Right ventricle myocardium superior (tissue), 1 donor: ENCODE measurements at regions not wholly inside any gene's neighbourhood (a gene's known extent, or its start where the extent isn't known, plus 50 kb on each side); places are given as distances from the start of the nearest gene placed in this dataset.

Source experiments
- ATAC-seq: fragments of 200-7000 bp; cut with Tn5 transposase; one replicate; pipeline ENCODE4 v1.9.1; 2020; ENCODE audit warnings: mild to moderate bottlenecking; ENCODE audit not compliant: poor library complexity
- DNase-seq: peaks from one replicate; pipeline ENCODE4 v3.0.0-alpha.2; 2020
- intact Hi-C: fragments of 100-400 bp; cut with DNase I; formaldehyde crosslinking; loops from one replicate; pipeline ENCODE4 v1.11.2; 2022
- donor health status: DM: no; HTN: yes; CAD: no; lungs with severe emphysema.

DNA sequence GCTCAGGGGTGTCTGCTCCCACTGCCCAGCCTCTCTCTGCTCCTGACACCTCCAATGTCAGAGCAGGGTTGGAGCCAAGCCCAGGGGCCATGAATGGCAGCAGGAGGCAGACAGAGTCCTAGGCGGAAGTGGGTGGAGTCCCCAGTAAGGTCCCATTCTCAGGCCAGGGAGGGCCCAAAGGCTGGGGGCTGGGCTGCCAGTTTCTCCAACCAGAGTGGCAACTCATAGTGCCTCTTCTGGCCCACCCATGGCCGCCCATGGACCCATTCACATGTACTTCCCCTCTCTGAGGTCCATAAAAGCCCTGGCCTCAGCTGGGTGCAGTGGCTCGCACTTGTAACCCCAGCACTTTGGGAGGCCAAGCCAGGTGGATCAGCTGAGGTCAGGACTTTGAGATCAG is 261.8 kb upstream of the TNC start:
- intact Hi-C loops = no loop called here
- ATAC-seq = no peak
- DNase-seq = peak; percentile 36

DNA sequence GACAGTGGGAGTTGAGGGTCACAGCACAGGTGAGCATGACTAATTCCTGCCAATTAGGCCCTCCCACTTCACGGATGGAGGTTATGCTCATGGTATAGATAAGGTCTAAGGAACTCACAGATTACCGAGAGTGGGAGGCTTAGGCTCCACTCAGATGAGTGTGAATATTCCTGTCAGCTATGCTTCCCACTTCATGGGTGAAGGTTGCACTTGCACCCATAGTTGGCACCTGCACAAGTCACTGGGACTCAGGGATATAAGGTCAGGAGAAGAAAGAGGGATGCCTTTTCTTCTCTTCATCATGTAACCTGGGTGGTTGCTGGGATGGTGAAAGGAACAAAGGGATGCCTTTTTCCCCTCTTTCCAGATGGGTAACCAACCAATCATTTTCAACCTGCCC is 264.9 kb upstream of the TNC start:
- intact Hi-C loops = no loop called here
- ATAC-seq = no peak
- DNase-seq = no peak

DNA sequence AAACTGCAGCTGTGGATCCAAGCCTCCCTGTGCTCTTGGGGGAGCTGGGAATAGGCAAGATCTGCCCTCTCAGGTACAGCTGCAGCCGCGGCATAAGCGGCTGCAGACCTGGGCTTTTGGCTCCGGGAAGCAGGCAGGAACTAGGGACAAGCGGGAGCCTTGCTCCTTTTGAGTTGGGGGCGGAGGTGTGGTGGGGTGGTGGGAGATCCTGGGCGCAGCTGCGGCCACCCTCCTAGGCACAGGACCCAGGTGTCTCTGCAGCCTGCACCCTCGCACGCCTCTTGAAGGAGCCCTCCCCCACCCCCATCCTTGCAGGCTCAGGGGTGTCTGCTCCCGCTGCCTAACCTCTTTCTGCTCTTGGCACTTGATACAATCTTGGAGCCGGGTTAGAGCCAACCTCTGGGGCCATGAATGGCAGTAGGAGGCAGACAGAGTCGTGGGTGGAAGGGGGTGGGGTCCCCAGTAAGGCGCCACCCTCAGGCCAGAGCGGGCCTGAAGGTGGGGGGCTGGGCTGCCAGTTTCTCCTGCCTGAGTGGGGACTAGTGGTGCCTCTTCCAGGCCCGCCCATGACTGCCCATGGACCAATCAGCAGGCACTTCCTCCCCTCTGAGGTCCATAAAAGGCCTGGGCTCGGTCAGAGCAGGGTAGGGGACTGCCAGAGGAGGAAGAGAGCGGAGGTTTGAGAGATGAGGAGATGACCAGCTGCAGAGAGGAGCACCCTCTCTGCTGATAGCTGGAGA is 267.6 kb upstream of the TNC start:
- ATAC-seq (no peak), DNase-seq (no peak)
- intact Hi-C loops = no loop called here

- ATAC-seq (no peak), DNase-seq (no peak)
- intact Hi-C loops = no loop called here
These were observed 269.2 kb upstream of the TNC start for GRCh38 chr9:115386963-115387770.

- intact Hi-C loops = no loop called here
- no peak for ATAC-seq
These were observed 273.3 kb upstream of the TNC start for GRCh38 chr9:115391168-115391825.

DNA sequence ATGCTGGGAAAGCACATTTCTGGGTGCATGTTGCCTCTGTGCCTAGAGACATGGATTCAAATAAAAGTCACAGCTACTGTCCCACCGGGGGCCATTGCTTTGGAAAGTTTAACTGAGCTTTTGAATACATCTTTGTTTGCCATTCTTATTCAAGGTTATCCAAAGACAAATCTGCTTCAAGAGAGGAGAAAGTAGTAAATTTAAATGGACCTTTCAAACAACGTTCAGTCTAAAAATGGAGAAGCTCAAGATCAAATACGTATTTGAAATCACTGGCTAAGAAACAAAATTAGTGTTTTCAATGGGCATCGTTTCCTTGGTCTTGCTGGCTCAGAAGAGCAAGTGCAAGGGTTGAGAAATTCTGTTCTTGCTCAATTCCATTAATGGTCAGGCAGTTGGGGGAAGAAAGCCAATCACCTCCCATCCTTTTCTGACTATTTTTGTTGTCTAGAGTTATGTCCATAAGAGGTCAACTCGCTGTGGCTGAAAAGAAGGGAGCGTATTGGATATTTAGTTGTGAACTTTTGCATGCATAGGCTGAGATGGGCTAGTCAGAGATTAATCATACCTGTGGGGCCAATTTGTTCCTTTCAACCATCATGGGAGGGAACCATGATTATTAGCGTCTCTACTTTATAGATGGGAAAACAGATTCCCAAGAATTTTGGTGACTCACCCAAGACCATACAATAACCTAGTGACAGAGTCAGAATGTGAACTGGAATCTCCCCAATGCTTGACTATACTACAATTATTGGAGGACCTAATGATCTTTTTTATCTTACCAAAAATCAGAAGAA is 276.2 kb upstream of the TNC start:
- intact Hi-C loops = no loop called here
- ATAC-seq = no peak

More at GRCh38 chr9:115391168-115391825, 273.3 kb upstream of the TNC start:
- no peak for DNase-seq

GRCh38 chr9:115395511-115396021 is 277.6 kb upstream of the TNC start:
- DNase-seq (no peak), ATAC-seq (peak; percentile 67)
- intact Hi-C loops = no loop called here

More for the DNA sequence above, 276.2 kb upstream of the TNC start:
- no peak for DNase-seq

DNA sequence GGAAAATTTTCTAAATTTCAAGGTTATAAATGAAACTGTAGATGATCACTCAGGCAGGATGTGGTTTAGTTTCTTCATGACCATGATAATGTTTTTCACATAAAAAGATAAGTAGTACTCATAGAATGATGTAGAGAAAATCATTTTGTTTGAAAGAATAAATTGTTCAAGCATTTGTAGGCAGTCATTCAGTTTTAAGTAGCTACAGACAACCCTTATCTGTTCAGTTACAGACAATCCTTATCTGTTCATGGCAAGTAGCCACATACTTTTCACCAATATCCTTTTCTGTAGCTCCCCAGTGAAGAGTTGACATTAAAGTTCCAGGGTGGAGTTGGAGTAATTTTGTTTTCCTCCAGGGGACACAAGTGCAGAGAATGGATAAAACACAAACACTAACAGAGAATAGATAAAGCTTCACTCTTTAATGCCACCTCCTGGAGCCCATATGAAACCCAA is 278.1 kb upstream of the TNC start:
- peak; percentile 41 for ATAC-seq
- no peak for DNase-seq
- intact Hi-C loops = no loop called here

GRCh38 chr9:115397591-115398312 is 279.8 kb upstream of the TNC start:
- no peak for ATAC-seq
- no peak for DNase-seq
- intact Hi-C loops = no loop called here

DNA sequence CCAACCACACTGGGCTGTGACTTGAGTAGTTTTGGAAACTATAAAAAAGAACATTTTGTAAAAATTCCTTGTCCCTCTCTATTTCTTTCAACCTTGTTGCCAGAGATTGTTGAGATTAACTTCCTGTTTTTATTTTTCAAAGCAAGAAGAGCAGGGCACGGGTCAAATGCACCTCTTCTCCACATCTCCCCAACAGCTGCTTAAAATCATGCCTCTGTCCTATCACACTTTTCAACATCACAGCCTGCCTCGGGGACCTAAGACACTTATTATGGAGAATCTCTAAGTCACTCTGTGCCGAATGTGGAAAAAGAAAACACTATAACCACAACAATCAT is 280.3 kb upstream of the TNC start:
- intact Hi-C loops = no loop called here
- ATAC-seq (no peak), DNase-seq (no peak)

GRCh38 chr9:115398996-115399395 is 281.0 kb upstream of the TNC start:
- ATAC-seq (no peak), DNase-seq (no peak)
- intact Hi-C loops = no loop called here

GRCh38 chr9:115400796-115401195 is 282.8 kb upstream of the TNC start:
- DNase-seq (no peak), ATAC-seq (no peak)
- intact Hi-C loops = no loop called here

DNA sequence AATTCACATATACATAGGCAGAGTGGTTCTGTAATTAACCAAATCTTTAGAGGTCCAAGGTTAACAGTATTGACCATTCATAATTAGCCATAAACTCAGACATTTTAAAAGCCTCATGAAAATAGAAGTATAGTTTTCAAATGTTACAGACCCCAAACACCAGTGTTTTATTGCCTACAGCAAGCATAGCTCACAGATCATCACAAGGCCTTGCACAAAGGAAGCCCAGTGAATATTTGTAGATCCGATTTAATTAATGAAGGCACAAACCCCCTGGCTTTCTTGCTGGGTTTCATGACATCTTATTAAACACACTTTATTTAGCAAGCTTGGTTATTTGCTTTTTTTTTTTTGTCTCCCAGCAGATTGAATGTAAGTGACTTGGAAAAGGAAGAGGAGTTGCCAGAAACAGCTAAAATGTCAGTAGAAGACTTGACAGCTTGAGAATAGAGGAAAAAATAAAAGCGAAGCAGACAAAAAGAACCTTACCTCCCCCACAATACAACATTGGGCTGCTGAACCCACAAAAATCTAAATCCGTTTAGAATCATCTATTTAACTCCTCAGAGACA is 283.9 kb upstream of the TNC start:
- no peak for DNase-seq
- ATAC-seq = no peak
- intact Hi-C loops = no loop called here

DNA sequence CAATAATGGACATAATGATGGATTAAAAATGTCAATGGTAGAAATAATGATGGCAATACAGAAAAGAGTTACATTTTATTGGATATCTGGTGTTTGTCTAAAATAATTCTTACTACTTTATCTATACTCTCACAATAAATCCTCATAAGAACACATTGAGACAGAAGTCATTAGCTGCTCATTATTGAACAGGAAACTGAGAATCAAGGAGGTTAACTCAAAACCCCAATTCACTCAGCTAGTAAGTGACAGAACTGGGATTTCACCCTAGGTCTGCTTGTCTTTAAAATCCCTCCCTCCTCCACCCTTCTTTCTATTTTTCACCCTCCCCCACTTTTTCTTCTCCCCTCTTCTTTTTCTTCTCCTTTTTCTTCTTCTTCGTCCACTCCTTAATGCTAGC is 285.8 kb upstream of the TNC start:
- intact Hi-C loops = no loop called here
- DNase-seq (no peak), ATAC-seq (no peak)

DNA sequence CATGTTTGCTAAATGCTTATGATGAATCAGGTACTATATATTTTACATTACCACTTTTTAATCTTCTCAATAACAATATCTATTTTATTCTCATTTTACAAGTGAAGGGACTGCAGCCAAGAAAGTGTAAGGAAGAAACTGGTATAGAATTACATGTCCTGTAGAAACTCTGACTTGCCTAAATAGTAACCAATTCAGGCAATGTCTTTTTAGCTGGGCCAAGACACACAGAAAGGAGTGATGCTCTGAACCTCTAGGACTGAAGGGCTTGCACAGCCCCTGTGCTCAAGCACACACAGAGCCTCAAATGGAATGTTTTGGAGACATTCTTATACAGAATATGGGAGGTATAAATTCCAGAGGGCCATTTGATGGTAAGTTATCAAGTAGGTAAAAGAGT is 286.4 kb upstream of the TNC start:
- intact Hi-C loops = no loop called here
- ATAC-seq (no peak), DNase-seq (no peak)

DNA sequence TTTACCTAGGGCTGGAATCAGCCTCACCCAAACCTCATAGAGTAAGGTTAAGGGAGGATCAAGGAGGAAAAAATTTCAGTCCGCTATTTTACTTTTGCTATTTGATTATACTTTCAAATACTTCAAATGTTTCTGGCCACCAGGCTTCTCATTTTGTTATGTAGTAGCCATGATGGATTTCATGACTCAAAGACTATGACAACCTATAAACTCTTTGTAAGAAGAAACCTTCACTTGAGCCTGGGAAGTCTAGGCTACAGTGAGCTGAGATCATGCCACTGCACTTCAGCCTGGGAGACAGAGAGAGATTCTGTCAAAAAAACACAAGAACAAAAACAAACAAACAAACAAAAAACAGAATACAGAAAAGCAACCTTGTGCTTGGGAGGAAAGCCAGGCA is 293.6 kb upstream of the TNC start:
- intact Hi-C loops = no loop called here
- DNase-seq (no peak), ATAC-seq (no peak)

GRCh38 chr9:115411993-115412452 is 294.1 kb upstream of the TNC start:
- ATAC-seq (no peak), DNase-seq (no peak)
- intact Hi-C loops = no loop called here

DNA sequence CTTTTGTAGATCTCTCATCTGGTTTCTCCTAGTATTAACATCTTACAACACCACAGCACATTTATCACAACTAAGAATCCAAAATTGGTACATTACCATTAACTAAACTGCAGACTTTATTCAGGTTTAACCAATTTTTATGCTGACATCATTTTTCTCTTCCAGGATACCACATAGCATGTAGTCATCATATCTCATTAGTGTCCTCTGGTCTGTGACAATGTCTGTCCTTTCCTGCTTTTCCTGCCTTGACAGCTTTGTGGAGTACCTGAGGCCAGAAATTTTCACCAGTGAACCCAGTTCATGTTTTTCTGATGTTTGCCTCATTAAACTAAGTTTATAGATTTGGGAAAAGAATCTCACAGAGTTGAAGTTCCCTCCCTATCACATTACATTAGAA is 294.7 kb upstream of the TNC start:
- ATAC-seq = no peak
- DNase-seq = no peak
- intact Hi-C loops = no loop called here
